HG02852 (cell line): ENCODE measurements at regions not wholly inside any gene's neighbourhood (a gene's known extent, or its start where the extent isn't known, plus 50 kb on each side); places are given as distances from the start of the nearest gene placed in this dataset.
"Not testable (repeated sequence)": the region's sequence is repeated elsewhere in the genome, so short reads cannot be mapped to it uniquely, and the experiment has no call there.

Experiments
- ATAC-seq: cut with Tn5 transposase; IDR thresholded peaks from one replicate; pipeline ENCODE4 v1.9.1; 2021; ENCODE audit warnings: mild to moderate bottlenecking, moderate library complexity; ENCODE audit not compliant: unreplicated experiment

GRCh38 chr21:27771938-27772483 lies 805.1 kb upstream of the ADAMTS5 start:
- ATAC-seq = no peak

GRCh38 chr21:27769763-27770162 lies 802.9 kb upstream of the ADAMTS5 start:
- no peak for ATAC-seq

GRCh38 chr21:27768046-27768637 lies 801.3 kb upstream of the ADAMTS5 start:
- not testable (repeated sequence) for ATAC-seq

- ATAC-seq = no peak
These were observed 797.2 kb upstream of the ADAMTS5 start for GRCh38 chr21:27764056-27764455.

- no peak for ATAC-seq
These were observed 794.7 kb upstream of the ADAMTS5 start for GRCh38 chr21:27761623-27762022.

GRCh38 chr21:27759820-27760219 lies 792.9 kb upstream of the ADAMTS5 start:
- no peak for ATAC-seq

- ATAC-seq = no peak
These were observed 792.3 kb upstream of the ADAMTS5 start for GRCh38 chr21:27759091-27759659.

- no peak for ATAC-seq
These were observed 789.3 kb upstream of the ADAMTS5 start for GRCh38 chr21:27756191-27756590.

GRCh38 chr21:27743971-27744564 lies 777.2 kb upstream of the ADAMTS5 start:
- no peak for ATAC-seq

- no peak for ATAC-seq
These were observed 774.8 kb upstream of the ADAMTS5 start for GRCh38 chr21:27741736-27742135.

GRCh38 chr21:27740084-27740483 lies 773.2 kb upstream of the ADAMTS5 start:
- no peak for ATAC-seq

- ATAC-seq = no peak
These were observed 772.3 kb upstream of the ADAMTS5 start for GRCh38 chr21:27739187-27739586.

GRCh38 chr21:27735699-27736098 lies 768.8 kb upstream of the ADAMTS5 start:
- no peak for ATAC-seq

GRCh38 chr21:27734146-27734545 lies 767.3 kb upstream of the ADAMTS5 start:
- ATAC-seq = no peak

GRCh38 chr21:27725916-27726315 lies 759.0 kb upstream of the ADAMTS5 start:
- no peak for ATAC-seq

GRCh38 chr21:27722095-27722494 lies 755.2 kb upstream of the ADAMTS5 start:
- no peak for ATAC-seq

- no peak for ATAC-seq
These were observed 754.8 kb upstream of the ADAMTS5 start for GRCh38 chr21:27721675-27722074.

GRCh38 chr21:27719226-27719625 lies 752.3 kb upstream of the ADAMTS5 start:
- no peak for ATAC-seq

GRCh38 chr21:27715131-27715530 lies 748.2 kb upstream of the ADAMTS5 start:
- ATAC-seq = no peak

GRCh38 chr21:27713154-27714109 lies 746.5 kb upstream of the ADAMTS5 start:
- no peak for ATAC-seq

GRCh38 chr21:27704567-27705166 lies 737.8 kb upstream of the ADAMTS5 start:
- ATAC-seq = no peak
